HEK293T (cell line): ENCODE measurements at regions not wholly inside any gene's neighbourhood (a gene's known extent, or its start where the extent isn't known, plus 50 kb on each side); places are given as distances from the start of the nearest gene placed in this dataset.

Source experiments
- CTCF ChIA-PET: fragments of 350-600 bp; formaldehyde crosslinking; extraction: SDS; loops from one replicate; lab custom pipeline; 2021; ENCODE audit warnings: antibody characterized with exemption, inconsistent platforms; lab: Yijun Ruan, JAX
- POLR2A ChIA-PET: fragments of 350-600 bp; formaldehyde crosslinking; extraction: SDS; loops from one replicate; lab custom pipeline; 2020; ENCODE audit warnings: antibody characterized with exemption, inconsistent platforms; lab: Yijun Ruan, JAX
- DNase-seq: peaks from one replicate; pipeline ENCODE4 v3.0.0; 2012; ENCODE audit warnings: mixed read lengths; ENCODE audit errors: extremely low spot score
- ARNT ChIP-seq: fragments of 450-650 bp; IDR thresholded peaks from 2 replicates; pipeline ENCODE4 v1.6.1; 2017; ENCODE audit warnings: mild to moderate bottlenecking
- BHLHE40 ChIP-seq: fragments of 450-650 bp; IDR thresholded peaks from 2 replicates; pipeline ENCODE4 v1.6.1; 2016; ENCODE audit warnings: mild to moderate bottlenecking, moderate library complexity, borderline replicate concordance
- CTBP1 ChIP-seq: fragments of 450-650 bp; IDR thresholded peaks from 2 replicates; pipeline ENCODE4 v1.6.1; 2016; ENCODE audit warnings: borderline replicate concordance
- ELF4 ChIP-seq: fragments of 450-650 bp; IDR thresholded peaks from 2 replicates; pipeline ENCODE4 v1.6.1; 2017; ENCODE audit warnings: antibody characterized with exemption
- FOXA1 ChIP-seq: fragments of 450-650 bp; IDR thresholded peaks from 2 replicates; pipeline ENCODE4 v1.6.1; 2016; ENCODE audit warnings: mild to moderate bottlenecking
- FOXK2 ChIP-seq: fragments of 450-650 bp; IDR thresholded peaks from 2 replicates; pipeline ENCODE4 v1.6.1; 2016; ENCODE audit warnings: mild to moderate bottlenecking
- FOXM1 ChIP-seq: fragments of 450-650 bp; IDR thresholded peaks from 2 replicates; pipeline ENCODE4 v1.6.1; 2017; ENCODE audit warnings: mild to moderate bottlenecking, borderline replicate concordance
- HDGF ChIP-seq: fragments of 450-650 bp; IDR thresholded peaks from 2 replicates; pipeline ENCODE4 v1.6.1; 2017; ENCODE audit warnings: antibody characterized with exemption, borderline replicate concordance
- L3MBTL2 ChIP-seq: fragments of 450-650 bp; conservative IDR thresholded peaks from 2 replicates; pipeline ENCODE4 v1.6.1; 2016; ENCODE audit warnings: mild to moderate bottlenecking
- LEF1 ChIP-seq: fragments of 450-650 bp; IDR thresholded peaks from 2 replicates; pipeline ENCODE4 v1.6.1; 2017; ENCODE audit warnings: mild to moderate bottlenecking, borderline replicate concordance
- NFRKB ChIP-seq: fragments of 450-650 bp; IDR thresholded peaks from 2 replicates; pipeline ENCODE4 v1.6.1; 2016; ENCODE audit warnings: mild to moderate bottlenecking, moderate library complexity
- PKNOX1 ChIP-seq: fragments of 450-650 bp; IDR thresholded peaks from 2 replicates; pipeline ENCODE4 v1.6.1; 2016
- SP1 ChIP-seq: fragments of 450-650 bp; IDR thresholded peaks from 2 replicates; pipeline ENCODE4 v1.6.1; 2017
- SUZ12 ChIP-seq: fragments of 450-650 bp; IDR thresholded peaks from 2 replicates; pipeline ENCODE4 v1.6.1; 2016; ENCODE audit warnings: mild to moderate bottlenecking
- TARDBP ChIP-seq: fragments of 450-650 bp; IDR thresholded peaks from 2 replicates; pipeline ENCODE4 v1.6.1; 2016
- ZNF384 ChIP-seq: fragments of 450-650 bp; IDR thresholded peaks from 2 replicates; pipeline ENCODE4 v1.6.1; 2016

DNA sequence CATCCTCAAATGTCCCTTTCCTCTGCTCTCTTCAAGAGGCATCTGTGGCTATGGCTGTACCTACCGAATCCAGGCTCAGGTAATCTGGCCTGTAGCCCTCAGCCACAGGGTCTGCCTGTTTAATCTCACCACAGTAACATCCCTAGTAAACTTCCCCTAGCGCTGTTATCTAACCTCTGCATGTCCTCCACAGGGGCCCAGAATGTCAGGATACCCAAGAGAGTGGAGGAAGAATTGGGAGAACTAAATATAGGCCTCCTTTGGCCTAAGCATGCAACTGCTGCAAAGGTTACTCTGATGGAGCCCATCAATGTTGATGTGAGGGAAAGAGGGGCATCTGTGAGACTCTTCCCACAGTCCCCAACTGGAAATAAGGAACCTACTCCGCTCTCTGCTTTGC, 63.2 kb upstream of the IFNG-AS1 start:
- DNase-seq: no peak
- POLR2A ChIA-PET: no interaction called here
- CTCF ChIA-PET: interaction anchor here (0.9 kb wide), 1 partner anchor 17 kb away, joined by 3 read pairs; no protein-coding TSS in a partner anchor
- no peak for TF ChIP-seq ELF4
- no peak for TF ChIP-seq HDGF
- TF ChIP-seq SUZ12: no peak
- no peak for TF ChIP-seq BHLHE40
- no peak for TF ChIP-seq FOXM1
- no peak for TF ChIP-seq NFRKB
- no peak for TF ChIP-seq TARDBP
- no peak for TF ChIP-seq L3MBTL2
- TF ChIP-seq CTBP1: no peak
- TF ChIP-seq ZNF384: no peak
- no peak for TF ChIP-seq PKNOX1
- no peak for TF ChIP-seq FOXK2
- no peak for TF ChIP-seq SP1
- TF ChIP-seq ARNT: no peak
- TF ChIP-seq LEF1: no peak

- no peak for TF ChIP-seq ZNF384
- no peak for TF ChIP-seq PKNOX1
- TF ChIP-seq LEF1: no peak
- no peak for TF ChIP-seq FOXM1
- TF ChIP-seq SUZ12: no peak
- no peak for TF ChIP-seq HDGF
- DNase-seq: no peak
- ChIA-PET POLR2A (no interaction called here), CTCF (interaction anchor here (1.6 kb wide), 1 partner anchor 16 kb away, joined by 3 read pairs; no protein-coding TSS in a partner anchor)
Observed at GRCh38 chr12:67927324-67927723, 61.9 kb upstream of the IFNG-AS1 start.

DNA sequence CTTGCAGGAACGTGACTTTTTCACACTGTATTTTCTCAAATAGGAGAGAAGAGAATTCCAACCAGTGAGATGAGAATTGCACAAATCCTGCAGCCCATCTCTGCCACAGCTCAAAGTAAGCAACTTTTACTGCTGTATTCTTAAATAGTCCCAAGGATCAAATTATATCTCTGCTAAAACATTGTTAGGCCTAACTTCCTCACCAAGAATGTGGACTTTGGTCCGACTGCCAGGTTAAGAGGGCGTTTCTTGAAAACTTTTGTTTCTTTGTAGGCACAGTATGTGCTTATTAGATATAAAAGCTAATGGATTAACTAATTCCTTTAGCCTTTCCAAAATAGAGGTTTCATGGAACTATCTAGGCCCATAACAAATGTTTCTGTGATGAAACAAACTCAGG, 61.4 kb upstream of the IFNG-AS1 start:
- ChIA-PET POLR2A (no interaction called here), CTCF (interaction anchor here (1.6 kb wide), 1 partner anchor 15 kb away, joined by 3 read pairs; no protein-coding TSS in a partner anchor)
- no peak for DNase-seq
- TF ChIP-seq TARDBP (no peak), L3MBTL2 (no peak), NFRKB (no peak), LEF1 (no peak), SUZ12 (no peak), HDGF (no peak), SP1 (no peak), FOXK2 (no peak)

GRCh38 chr12:67928621-67929383, 60.4 kb upstream of the IFNG-AS1 start:
- ChIA-PET CTCF (interaction anchor here (1.6 kb wide), 1 partner anchor 14 kb away, joined by 3 read pairs; no protein-coding TSS in a partner anchor), POLR2A (no interaction called here)
- no peak for DNase-seq
- TF ChIP-seq ELF4 (no peak), HDGF (no peak), PKNOX1 (no peak)

DNA sequence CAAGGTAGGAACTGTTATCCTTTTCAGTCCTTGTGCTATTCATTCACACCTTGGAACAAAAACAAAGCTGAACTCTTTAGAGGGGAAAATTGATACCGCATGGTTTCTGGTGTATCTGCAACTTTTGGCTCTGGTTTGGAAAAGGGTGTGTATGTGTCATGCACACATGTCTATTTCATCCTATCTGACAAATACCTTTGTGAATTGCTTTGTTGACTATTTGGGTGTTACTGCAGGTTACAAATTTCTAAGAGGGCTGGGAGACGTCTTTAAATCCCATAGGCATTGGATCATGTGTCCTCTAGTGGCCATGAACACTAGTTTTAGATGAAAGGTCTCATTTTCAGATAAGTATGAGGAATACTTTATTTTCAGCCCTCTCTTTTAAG, 59.9 kb upstream of the IFNG-AS1 start:
- ChIA-PET POLR2A (no interaction called here), CTCF (no interaction called here)
- TF ChIP-seq NFRKB: no peak
- no peak for TF ChIP-seq HDGF
- no peak for TF ChIP-seq CTBP1
- no peak for TF ChIP-seq ZNF384
- TF ChIP-seq ELF4: no peak
- TF ChIP-seq FOXM1: no peak
- no peak for TF ChIP-seq LEF1
- no peak for TF ChIP-seq SUZ12
- no peak for TF ChIP-seq L3MBTL2
- no peak for TF ChIP-seq FOXA1
- no peak for DNase-seq

DNA sequence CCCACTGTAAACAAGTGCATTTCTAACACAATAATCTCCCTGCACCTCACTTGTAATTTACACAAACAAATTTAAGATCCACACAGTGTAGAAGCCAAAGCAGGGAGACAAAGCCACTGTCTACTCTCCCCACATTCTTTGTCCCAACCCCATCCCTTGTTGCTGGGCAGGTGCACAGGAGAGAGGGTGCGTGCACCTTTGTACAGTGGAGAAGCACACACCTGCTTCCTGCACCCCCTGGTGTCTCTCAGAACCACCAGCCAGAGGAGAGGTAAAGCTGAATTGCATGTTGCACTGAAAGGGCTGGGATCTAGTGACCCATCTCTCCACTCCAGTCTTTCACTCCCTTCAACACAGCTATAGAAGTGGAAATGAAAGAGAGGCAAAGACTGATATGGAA, 51.4 kb upstream of the IFNG-AS1 start:
- TF ChIP-seq SP1: no peak
- TF ChIP-seq ZNF384: no peak
- no peak for TF ChIP-seq LEF1
- TF ChIP-seq L3MBTL2: no peak
- TF ChIP-seq FOXM1: no peak
- TF ChIP-seq HDGF: no peak
- TF ChIP-seq CTBP1: no peak
- no peak for TF ChIP-seq ARNT
- no peak for TF ChIP-seq ELF4
- no peak for TF ChIP-seq FOXA1
- TF ChIP-seq BHLHE40: no peak

More for the DNA sequence above, 51.4 kb upstream of the IFNG-AS1 start:
- no peak for DNase-seq
- CTCF ChIA-PET: interaction anchor here (0.5 kb wide), 1 partner anchor 307 kb away, joined by 6 read pairs; no protein-coding TSS in a partner anchor
- POLR2A ChIA-PET: no interaction called here
